PC-9 (cell line): ENCODE measurements at regions not wholly inside any gene's neighbourhood (a gene's known extent, or its start where the extent isn't known, plus 50 kb on each side); places are given as distances from the start of the nearest gene placed in this dataset.

Experiments used
- BruUV-seq: library from RNA; stranded (reverse); fragments of 400-500 nt; replicated peaks from 2 replicates; lab custom pipeline; 2021; lab: Mats Ljungman, UMichigan
- CTCF ChIA-PET: fragments of 300-600 bp; sonication (Branson Sonifier 250); formaldehyde crosslinking; loops from one replicate; lab custom pipeline; 2022; ENCODE audit warnings: antibody characterized with exemption; lab: Charles Lee
- POLR2A ChIA-PET: fragments of 300-600 bp; sonication (Branson Sonifier 250); formaldehyde crosslinking; loops from one replicate; lab custom pipeline; 2022; ENCODE audit warnings: antibody characterized with exemption; ENCODE audit not compliant: unreplicated experiment; lab: Charles Lee
- DNase-seq, 2 experiments: peaks; one replicate each; pipeline versions ENCODE4 v3.0.0 to v3.0.0-alpha.2; 2015 to 2022; ENCODE audit warnings: mixed read lengths in 1 of 2
- H2AFZ ChIP-seq: fragments of 200-600 bp; sonication (generic); 2 replicates; pipeline ENCODE4 v1.8.1; 2017; ENCODE audit warnings: antibody characterized with exemption
- H3F3A ChIP-seq: fragments of 200-600 bp; sonication (generic); 2 replicates; pipeline ENCODE4 v1.8.1; 2017; ENCODE audit warnings: antibody characterized with exemption, mild to moderate bottlenecking, low read depth; ENCODE audit not compliant: insufficient read depth
- H3K27ac ChIP-seq: fragments of 200-600 bp; sonication (generic); 2 replicates; pipeline ENCODE4 v1.6.1; 2016; ENCODE audit warnings: mixed run types
- H3K27me3 ChIP-seq: fragments of 200-600 bp; sonication (generic); 2 replicates; pipeline ENCODE4 v1.6.1; 2016; ENCODE audit warnings: low read depth, mixed run types; ENCODE audit not compliant: insufficient read depth
- H3K36me3 ChIP-seq: fragments of 200-600 bp; sonication (generic); 2 replicates; pipeline ENCODE4 v1.6.1; 2016; ENCODE audit warnings: low read depth, mixed run types
- H3K4me1 ChIP-seq: fragments of 200-600 bp; sonication (generic); replicated peaks from 2 replicates; pipeline ENCODE4 v1.6.1; 2016; ENCODE audit warnings: mixed run types; ENCODE audit not compliant: insufficient read depth
- H3K4me2 ChIP-seq: fragments of 200-600 bp; sonication (generic); 2 replicates; pipeline ENCODE4 v1.6.1; 2017; ENCODE audit warnings: mixed run types
- H3K4me3 ChIP-seq: fragments of 200-600 bp; sonication (generic); 2 replicates; pipeline ENCODE4 v1.6.1; 2016; ENCODE audit warnings: mixed run types
- H3K79me2 ChIP-seq: fragments of 200-600 bp; sonication (generic); 2 replicates; pipeline ENCODE4 v1.6.1; 2017; ENCODE audit warnings: low read depth, mixed run types
- H3K9me2 ChIP-seq: fragments of 200-600 bp; sonication (generic); 2 replicates; pipeline ENCODE4 v1.8.1; 2017; ENCODE audit warnings: mild to moderate bottlenecking; ENCODE audit not compliant: insufficient read depth
- H3K9me3 ChIP-seq: fragments of 200-600 bp; sonication (generic); 2 replicates; pipeline ENCODE4 v1.8.1; 2016; ENCODE audit warnings: low read depth; ENCODE audit not compliant: insufficient read depth
- H4K20me1 ChIP-seq: fragments of 200-600 bp; sonication (generic); 2 replicates; pipeline ENCODE4 v1.8.1; 2017; ENCODE audit not compliant: insufficient read depth
- EZH2 ChIP-seq: fragments of 200-600 bp; sonication (generic); IDR thresholded peaks from 2 replicates; pipeline ENCODE4 v1.8.0; 2017; ENCODE audit warnings: antibody characterized with exemption, low read depth
- intact Hi-C: fragments of 100-400 bp; cut with micrococcal nuclease; formaldehyde crosslinking; loops from one replicate; pipeline ENCODE4 v1.10.0; 2022; ENCODE audit not compliant: unreplicated experiment
- TF ChIP-seq, protein P1 (sequence below): fragments of 200-600 bp; sonication (generic); conservative IDR thresholded peaks from 2 replicates; pipeline ENCODE4 v1.6.1; 2017; ENCODE audit warnings: mixed run types, antibody characterized with exemption, mild to moderate bottlenecking, moderate library complexity

DNA sequence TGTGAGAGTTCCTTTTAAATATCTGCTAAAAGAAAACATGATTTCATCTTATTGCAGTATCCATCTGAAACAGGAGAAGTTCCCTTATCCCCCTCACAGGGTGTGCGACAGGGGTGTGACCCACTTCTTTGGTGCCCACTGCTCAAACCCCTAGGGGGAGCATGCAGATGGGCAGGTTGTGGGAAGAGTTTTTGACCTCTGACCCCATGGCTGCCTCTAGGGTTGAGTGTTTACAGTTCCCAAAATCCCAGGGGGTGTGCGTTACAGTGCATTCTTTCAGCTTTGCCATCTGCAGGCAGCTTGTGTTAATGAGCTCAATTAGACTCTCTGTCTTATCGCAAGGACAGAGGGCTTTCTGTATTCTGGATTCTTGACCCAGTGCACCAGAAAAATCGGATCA lies 443.2 kb upstream of the FRG2C start:
- no peaks in the 10 kb centered on the region for H3K36me3 ChIP-seq
- no peaks in the 10 kb centered on the region for H3K79me2 ChIP-seq
- no peaks in the 10 kb centered on the region for H3K9me2 ChIP-seq
- intact Hi-C loops: no loop called here
- ChIA-PET CTCF (no interaction called here), POLR2A (no interaction called here)
- no peaks in the 10 kb centered on the region for H4K20me1 ChIP-seq
- H3K4me1 ChIP-seq: no peaks in the 10 kb centered on the region
- H3K27ac ChIP-seq: no peak overlapping the region
- H3K4me3 ChIP-seq: no peak overlapping the region
- H3K9me3 ChIP-seq: no peaks in the 10 kb centered on the region
- TF ChIP-seq, protein P1, sequence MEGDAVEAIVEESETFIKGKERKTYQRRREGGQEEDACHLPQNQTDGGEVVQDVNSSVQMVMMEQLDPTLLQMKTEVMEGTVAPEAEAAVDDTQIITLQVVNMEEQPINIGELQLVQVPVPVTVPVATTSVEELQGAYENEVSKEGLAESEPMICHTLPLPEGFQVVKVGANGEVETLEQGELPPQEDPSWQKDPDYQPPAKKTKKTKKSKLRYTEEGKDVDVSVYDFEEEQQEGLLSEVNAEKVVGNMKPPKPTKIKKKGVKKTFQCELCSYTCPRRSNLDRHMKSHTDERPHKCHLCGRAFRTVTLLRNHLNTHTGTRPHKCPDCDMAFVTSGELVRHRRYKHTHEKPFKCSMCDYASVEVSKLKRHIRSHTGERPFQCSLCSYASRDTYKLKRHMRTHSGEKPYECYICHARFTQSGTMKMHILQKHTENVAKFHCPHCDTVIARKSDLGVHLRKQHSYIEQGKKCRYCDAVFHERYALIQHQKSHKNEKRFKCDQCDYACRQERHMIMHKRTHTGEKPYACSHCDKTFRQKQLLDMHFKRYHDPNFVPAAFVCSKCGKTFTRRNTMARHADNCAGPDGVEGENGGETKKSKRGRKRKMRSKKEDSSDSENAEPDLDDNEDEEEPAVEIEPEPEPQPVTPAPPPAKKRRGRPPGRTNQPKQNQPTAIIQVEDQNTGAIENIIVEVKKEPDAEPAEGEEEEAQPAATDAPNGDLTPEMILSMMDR: no peak
- TF ChIP-seq EZH2: no peak
- no TSS peak for BruUV-seq
- no peak for DNase-seq
- H3F3A ChIP-seq: no peaks in the 10 kb centered on the region
- no peak overlapping the region for H2AFZ ChIP-seq
- no peak overlapping the region for H3K4me2 ChIP-seq
- H3K27me3 ChIP-seq: no peaks in the 10 kb centered on the region

GRCh38 chr3:75224412-75224811 lies 439.7 kb upstream of the FRG2C start:
- Histone ChIP-seq H3K79me2 (no peaks in the 10 kb centered on the region), H4K20me1 (no peaks in the 10 kb centered on the region), H3K4me3 (no peak overlapping the region), H3K4me2 (no peak overlapping the region), H2AFZ (no peak overlapping the region), H3K36me3 (no peaks in the 10 kb centered on the region), H3K9me2 (no peaks in the 10 kb centered on the region), H3K4me1 (no peaks in the 10 kb centered on the region), H3K27me3 (0 out of 2 replicates have a peak, but pooled peaks cover 5% of the 10 kb centered on the region), H3K9me3 (no peaks in the 10 kb centered on the region), H3F3A (no peaks in the 10 kb centered on the region), H3K27ac (no peak overlapping the region)
- ChIA-PET POLR2A (no interaction called here), CTCF (no interaction called here)
- BruUV-seq: no TSS peak
- TF ChIP-seq EZH2: no peak
- TF ChIP-seq, protein P1: no peak
- intact Hi-C loops: no loop called here
- DNase-seq: no peak

DNA sequence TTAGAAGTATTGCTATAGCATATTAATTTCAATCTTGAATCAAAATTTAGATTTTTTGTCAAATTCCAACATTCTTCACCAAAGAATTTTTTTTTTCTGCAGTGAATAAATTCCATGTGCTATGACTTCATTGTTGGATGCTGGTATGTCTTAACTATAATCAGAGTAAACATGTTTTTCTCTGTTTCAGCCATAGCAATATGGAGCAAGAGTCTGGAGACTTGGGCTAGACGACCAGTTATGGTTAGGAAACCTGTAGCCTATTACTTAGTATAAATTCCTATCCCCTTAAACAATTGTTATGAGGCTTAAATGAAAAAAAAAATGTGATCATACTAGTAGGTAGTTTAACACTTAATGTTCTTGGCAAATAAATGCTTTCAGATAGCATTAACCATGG lies 431.9 kb upstream of the FRG2C start:
- Histone ChIP-seq H3K27me3 (0 out of 2 replicates have a peak, but pooled peaks cover 7% of the 10 kb centered on the region), H3K36me3 (no peaks in the 10 kb centered on the region), H3K4me1 (no peaks in the 10 kb centered on the region), H2AFZ (no peak overlapping the region), H3K4me3 (no peak overlapping the region), H3K27ac (no peak overlapping the region), H4K20me1 (no peaks in the 10 kb centered on the region), H3K4me2 (no peak overlapping the region), H3K9me3 (no peaks in the 10 kb centered on the region), H3F3A (no peaks in the 10 kb centered on the region), H3K79me2 (no peaks in the 10 kb centered on the region), H3K9me2 (no peaks in the 10 kb centered on the region; the same call in 1 of the 2 replicates)
- no peak for DNase-seq
- intact Hi-C loops: no loop called here
- no peak for TF ChIP-seq EZH2
- TF ChIP-seq, protein P1: no peak
- no TSS peak for BruUV-seq
- ChIA-PET POLR2A (no interaction called here), CTCF (no interaction called here)
